ENCODE measurements at regions not wholly inside any gene's neighbourhood (a gene's known extent, or its start where the extent isn't known, plus 50 kb on each side); places are given as distances from the start of the nearest gene placed in this dataset.

DNA sequence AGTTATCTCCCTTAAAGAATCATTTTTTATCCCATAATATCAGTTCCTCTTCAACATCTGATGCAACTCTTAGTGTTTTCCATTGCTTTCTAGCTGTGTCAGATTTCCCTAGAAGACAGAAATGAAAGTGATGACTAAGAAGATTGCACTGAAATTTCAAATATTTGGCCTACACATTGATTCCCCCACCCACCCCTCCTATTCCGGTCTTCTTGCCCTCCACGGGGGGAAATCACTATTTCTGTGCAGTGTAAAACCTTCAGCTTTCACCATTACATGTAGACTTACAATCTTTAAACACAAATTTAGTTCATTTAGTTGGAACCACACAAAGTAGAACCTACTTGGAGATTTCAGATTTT, 63.7 kb upstream of the IL6 start:
- TF ChIP-seq, protein P1, sequence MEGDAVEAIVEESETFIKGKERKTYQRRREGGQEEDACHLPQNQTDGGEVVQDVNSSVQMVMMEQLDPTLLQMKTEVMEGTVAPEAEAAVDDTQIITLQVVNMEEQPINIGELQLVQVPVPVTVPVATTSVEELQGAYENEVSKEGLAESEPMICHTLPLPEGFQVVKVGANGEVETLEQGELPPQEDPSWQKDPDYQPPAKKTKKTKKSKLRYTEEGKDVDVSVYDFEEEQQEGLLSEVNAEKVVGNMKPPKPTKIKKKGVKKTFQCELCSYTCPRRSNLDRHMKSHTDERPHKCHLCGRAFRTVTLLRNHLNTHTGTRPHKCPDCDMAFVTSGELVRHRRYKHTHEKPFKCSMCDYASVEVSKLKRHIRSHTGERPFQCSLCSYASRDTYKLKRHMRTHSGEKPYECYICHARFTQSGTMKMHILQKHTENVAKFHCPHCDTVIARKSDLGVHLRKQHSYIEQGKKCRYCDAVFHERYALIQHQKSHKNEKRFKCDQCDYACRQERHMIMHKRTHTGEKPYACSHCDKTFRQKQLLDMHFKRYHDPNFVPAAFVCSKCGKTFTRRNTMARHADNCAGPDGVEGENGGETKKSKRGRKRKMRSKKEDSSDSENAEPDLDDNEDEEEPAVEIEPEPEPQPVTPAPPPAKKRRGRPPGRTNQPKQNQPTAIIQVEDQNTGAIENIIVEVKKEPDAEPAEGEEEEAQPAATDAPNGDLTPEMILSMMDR (IDR thresholded peaks at IDR 0.05), result no peak
- no peak for TF ChIP-seq POLR2A (IDR thresholded peaks at IDR 0.05)

Data from body of pancreas (tissue), 4 donors.